RPMI7951 (cell line): ENCODE measurements at regions not wholly inside any gene's neighbourhood (a gene's known extent, or its start where the extent isn't known, plus 50 kb on each side); places are given as distances from the start of the nearest gene placed in this dataset.
"Not testable (repeated sequence)": the region's sequence is repeated elsewhere in the genome, so short reads cannot be mapped to it uniquely, and the experiment has no call there.

Experiments
- DNase-seq: peaks from one replicate; pipeline ENCODE4 v3.0.0-alpha.2; 2012; ENCODE audit warnings: low read depth

- DNase-seq = no peak
These were observed 502.4 kb upstream of the PTCHD4 start for GRCh38 chr6:48613231-48613949.

- DNase-seq = no peak
These were observed 500.3 kb upstream of the PTCHD4 start for GRCh38 chr6:48611332-48611731.

DNA sequence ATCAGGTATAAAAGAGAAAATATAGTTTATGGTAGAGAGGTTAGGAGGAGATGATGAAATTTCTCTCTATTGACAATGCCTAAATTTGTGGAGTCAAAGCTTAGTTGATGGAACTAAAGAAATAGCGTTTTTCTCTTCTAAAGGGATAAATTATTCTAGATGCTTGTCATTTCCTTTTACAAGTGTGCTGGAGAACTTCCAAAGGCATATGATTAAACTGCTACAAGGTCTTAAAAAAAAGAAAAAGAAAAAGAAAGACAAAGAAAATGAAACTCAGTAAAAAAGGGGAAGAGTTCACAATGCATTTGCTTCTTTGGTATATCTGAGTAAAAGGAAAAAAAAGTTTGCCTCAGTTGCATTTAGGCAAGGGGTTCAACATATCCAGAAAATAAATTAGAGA, 499.8 kb upstream of the PTCHD4 start:
- no peak for DNase-seq

DNA sequence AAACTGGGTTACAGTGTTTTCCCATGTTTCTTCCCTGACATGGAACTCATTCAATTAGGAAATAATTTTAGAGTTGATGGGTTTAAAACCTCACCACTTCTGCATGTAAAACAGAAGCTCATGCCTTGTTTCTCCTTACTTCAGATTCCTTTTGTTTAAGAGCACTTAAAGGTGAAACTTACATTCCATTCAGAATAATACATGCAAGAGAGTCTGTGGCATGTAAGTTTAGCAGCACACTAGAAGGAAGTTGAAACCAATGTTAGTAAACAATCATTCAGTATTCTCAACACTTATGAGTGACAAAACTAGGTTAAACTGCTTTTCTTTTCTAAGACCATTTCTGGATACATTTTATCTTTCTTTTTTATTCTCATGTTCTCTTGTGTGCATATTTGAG, 495.6 kb upstream of the PTCHD4 start:
- DNase-seq = no peak

GRCh38 chr6:48597951-48598350, 487.0 kb upstream of the PTCHD4 start:
- DNase-seq = no peak

DNA sequence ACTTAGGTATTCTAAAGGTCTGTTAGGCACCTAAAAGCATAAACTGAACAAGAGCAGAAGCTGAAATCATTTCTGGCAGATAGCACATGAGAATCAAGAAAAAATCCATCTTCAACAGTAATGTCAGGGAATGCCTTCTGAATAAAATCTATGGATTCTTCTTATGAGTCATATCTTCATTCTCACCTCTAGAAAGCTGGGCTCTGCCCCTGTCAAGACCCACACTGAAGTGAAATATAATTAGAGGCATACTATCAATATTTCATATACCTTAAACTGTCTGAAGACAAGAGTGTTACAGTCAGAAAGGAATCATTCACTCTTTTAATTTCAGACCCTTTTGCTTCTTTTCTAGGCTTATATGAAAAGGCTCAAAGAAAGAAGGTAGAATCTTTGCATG, 485.8 kb upstream of the PTCHD4 start:
- DNase-seq = no peak

DNA sequence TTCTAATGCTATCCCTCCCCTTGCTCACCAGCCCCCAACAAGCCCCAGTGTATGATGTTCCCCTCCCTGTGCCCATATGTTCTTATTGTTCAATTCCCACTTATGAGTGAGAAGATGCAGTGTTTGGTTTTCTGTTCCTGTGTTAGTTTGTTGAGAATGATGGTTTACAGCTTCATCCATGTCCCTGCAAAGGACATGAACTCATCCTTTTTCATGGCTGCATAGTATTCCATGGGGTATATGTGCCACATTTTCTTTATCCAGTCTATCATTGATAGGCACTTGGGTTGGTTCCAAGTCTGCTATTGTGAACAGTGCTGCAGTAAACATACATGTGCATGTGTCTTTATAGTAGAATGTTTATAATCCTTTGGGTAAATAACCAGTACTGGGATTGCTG, 480.2 kb upstream of the PTCHD4 start:
- DNase-seq = not testable (repeated sequence)

GRCh38 chr6:48584846-48585245, 473.8 kb upstream of the PTCHD4 start:
- no peak for DNase-seq

GRCh38 chr6:48570656-48571055, 459.7 kb upstream of the PTCHD4 start:
- no peak for DNase-seq

DNA sequence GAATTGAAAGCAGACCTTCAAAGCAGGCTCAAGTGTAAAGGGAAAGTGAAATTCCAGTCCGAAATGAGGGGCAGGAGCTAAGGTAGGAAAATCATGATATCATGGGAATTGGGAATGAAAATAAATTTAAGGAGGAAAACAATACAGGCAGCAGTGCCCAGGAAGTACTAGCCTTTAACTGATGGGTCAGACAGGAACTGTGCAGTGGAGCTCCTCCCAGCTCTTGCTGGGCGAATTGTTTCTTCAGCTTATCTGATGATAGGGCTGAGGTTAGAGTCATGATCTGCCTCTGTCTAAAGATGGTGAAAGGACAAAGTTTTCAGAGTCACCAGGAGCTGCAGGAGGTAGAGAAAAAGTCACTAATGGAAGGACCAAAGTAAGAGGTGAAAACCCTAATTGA, 457.9 kb upstream of the PTCHD4 start:
- no peak for DNase-seq

DNA sequence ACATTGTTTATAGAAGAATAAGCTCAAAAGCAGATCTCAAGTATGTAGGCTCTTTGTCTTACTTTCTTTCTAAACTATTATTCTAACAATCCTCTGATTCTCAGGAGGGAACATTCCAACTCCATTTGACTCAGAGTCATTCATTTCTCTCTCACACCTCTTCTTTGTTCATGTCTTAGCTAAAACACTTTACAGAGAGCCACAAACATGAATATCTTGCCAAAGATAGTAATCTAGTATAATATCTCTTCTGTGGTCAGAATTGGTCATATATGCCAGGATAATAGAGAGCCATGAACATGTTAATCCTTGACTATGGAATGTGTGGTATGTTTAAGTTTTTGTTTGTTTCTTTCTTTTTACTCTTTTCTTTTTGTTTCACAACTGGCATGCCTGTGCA, 456.0 kb upstream of the PTCHD4 start:
- DNase-seq = peak; percentile 12

- DNase-seq = no peak
These were observed 453.2 kb upstream of the PTCHD4 start for GRCh38 chr6:48564036-48564820.

DNA sequence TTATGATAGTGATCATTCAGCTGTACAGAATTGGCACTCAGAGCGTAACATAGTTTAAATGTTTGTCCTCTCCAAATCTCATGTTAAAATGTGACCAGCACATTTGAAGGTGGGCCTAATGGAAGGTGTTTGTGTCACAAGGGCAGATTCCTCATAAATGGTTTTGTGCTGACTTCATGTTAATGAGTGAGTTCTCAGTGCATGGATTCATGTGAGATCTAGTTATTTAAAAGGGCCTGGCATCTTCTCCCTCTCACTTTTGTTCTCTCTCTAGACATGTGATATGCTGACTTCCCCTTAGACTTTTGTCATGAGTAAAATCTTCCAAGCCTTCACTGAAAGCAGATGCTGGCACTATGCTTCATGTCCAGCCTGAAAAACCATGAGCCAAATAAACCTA, 452.4 kb upstream of the PTCHD4 start:
- DNase-seq = no peak

- peak; percentile 21 for DNase-seq
These were observed 449.4 kb upstream of the PTCHD4 start for GRCh38 chr6:48560408-48560807.

DNA sequence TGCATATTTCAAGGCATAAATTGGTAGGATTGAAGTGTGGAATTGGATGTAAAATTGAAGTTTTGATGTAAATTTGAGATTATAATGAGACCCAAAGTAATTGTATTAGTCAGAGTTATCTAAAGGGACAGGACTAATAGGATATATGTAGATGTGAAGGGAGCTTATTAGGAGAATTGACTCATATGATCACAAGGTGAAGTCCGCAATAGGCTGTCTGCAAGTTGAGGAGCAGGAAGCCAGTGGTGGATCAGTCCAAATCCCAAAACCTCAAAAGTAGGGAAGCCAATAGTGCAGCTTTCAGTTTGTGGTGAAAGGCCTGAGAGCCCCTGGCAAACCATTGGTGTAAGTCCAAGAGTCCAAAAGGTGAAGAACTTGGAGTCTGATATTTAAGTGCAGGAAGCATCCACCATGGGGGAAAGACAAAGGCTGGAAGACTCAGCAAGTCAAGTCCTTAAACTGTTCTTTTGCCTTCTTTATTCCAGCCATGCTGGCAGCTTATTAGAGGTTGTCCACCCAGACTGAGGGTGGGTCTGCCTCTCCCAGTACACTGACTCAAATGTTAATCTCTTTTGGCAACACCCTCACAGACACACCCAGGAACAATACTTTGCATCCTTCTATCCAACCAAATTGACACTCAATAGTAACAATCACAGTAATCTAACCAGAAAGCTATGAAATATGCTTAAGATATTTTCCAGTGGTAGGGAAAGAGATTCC, 442.6 kb upstream of the PTCHD4 start:
- no peak for DNase-seq

DNA sequence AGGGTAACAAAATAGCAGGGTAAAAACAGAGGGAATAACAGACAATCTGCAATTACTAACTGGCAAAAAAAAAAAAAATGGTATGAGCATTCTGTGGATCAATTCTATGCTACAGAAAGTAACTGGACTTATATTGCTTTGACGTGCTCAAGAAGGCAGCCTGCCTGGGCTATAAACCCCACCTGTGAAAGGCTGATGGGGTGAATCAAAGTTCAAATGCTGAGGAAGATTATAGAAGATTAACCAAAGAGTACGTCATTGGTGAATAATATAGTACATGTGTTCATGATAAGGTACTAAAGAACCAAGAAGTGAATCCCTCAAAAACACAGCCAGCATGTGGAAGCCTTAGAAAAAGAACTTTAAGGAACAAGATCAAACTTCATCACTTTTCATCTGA, 441.9 kb upstream of the PTCHD4 start:
- no peak for DNase-seq

- no peak for DNase-seq
These were observed 439.6 kb upstream of the PTCHD4 start for GRCh38 chr6:48550603-48551002.

DNA sequence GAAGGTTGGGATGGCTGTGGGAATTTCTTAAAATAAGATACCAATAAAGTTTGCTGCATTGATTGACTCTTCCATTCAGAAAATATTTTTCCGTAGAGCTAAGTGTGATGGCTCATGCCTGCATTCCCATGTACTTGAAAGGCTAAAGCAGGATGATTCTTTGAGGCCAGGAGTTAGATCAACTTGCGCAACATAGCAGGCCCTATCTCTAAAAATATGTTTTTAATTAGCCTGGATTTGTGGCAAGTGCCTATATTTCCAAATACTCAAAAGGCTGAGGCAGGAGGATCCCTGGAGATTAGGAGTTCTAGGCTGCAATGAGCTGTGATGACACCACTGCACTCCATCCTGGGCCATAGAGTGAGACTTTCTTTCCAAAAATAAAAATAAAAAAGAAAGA, 431.2 kb upstream of the PTCHD4 start:
- no peak for DNase-seq

GRCh38 chr6:48541649-48542048, 430.7 kb upstream of the PTCHD4 start:
- no peak for DNase-seq

DNA sequence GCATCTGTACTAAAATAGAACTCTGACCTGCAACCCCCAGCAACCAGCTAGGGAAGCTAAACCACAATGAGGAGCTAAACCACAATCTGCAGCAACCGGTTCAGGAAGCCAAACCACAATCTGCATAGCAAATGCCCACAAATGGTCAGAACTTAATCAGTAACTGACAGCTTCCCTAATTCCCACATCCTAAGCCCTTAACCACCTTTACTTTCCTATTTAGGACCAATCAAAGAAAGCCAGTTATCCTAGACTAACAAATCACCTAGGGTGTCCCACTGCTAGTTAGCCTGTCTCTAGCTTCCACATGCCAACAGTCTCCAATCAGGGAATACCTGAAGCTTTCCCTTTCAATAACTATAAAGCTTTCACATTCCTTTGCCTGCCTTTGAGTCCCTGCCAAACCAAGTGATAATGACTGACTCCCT, 424.6 kb upstream of the PTCHD4 start:
- DNase-seq = peak; percentile 73

GRCh38 chr6:48530978-48531377, 420.0 kb upstream of the PTCHD4 start:
- DNase-seq = not testable (repeated sequence)

GRCh38 chr6:48525849-48526248, 414.9 kb upstream of the PTCHD4 start:
- no peak for DNase-seq

DNA sequence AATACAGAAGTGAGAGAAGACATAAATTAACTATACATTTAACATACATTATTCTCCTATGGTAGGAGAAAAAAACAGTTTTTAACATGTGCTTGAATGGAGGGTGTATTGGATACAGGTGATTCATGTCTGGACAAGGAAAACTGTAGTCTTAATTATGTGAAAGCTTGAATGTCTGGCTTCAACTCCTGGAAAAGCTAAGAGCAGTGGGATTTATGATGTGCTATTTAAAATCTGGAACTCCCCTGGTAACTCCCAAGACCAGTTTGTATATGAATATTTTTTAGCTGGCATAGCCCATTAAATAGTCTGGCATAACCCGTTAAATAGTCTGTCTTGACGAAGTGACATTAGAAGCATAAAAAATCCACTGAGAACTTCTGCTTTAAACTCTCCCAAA, 410.0 kb upstream of the PTCHD4 start:
- DNase-seq = no peak
